EL (cell line): ENCODE measurements at regions not wholly inside any gene's neighbourhood (a gene's known extent, or its start where the extent isn't known, plus 50 kb on each side); places are given as distances from the start of the nearest gene placed in this dataset.

Experiments used
- DNase-seq: peaks from one replicate; pipeline ENCODE4 v3.0.0-alpha.2; 2016

GRCh38 chr5:126368239-126368812 lies 54.9 kb upstream of the GRAMD2B start:
- DNase-seq, result peak; percentile 28

GRCh38 chr5:126369083-126369482 lies 54.1 kb upstream of the GRAMD2B start:
- DNase-seq, result no peak

- no peak for DNase-seq
Measured at GRCh38 chr5:126369995-126370731, 53.0 kb upstream of the GRAMD2B start.

GRCh38 chr5:126370796-126371718 lies 52.2 kb upstream of the GRAMD2B start:
- peak; percentile 64 for DNase-seq

GRCh38 chr5:126373375-126374108 lies 49.7 kb upstream of the GRAMD2B start:
- DNase-seq, result peak; percentile 70
